ENCODE measurements at regions not wholly inside any gene's neighbourhood (a gene's known extent, or its start where the extent isn't known, plus 50 kb on each side); places are given as distances from the start of the nearest gene placed in this dataset.

- TF ChIP-seq, protein P1, sequence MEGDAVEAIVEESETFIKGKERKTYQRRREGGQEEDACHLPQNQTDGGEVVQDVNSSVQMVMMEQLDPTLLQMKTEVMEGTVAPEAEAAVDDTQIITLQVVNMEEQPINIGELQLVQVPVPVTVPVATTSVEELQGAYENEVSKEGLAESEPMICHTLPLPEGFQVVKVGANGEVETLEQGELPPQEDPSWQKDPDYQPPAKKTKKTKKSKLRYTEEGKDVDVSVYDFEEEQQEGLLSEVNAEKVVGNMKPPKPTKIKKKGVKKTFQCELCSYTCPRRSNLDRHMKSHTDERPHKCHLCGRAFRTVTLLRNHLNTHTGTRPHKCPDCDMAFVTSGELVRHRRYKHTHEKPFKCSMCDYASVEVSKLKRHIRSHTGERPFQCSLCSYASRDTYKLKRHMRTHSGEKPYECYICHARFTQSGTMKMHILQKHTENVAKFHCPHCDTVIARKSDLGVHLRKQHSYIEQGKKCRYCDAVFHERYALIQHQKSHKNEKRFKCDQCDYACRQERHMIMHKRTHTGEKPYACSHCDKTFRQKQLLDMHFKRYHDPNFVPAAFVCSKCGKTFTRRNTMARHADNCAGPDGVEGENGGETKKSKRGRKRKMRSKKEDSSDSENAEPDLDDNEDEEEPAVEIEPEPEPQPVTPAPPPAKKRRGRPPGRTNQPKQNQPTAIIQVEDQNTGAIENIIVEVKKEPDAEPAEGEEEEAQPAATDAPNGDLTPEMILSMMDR (conservative IDR thresholded peaks at IDR 0.05; ENCODE audit: low read depth in 2 of 2), result peak; percentile 70 to 97
These were observed 386.8 kb upstream of the POT1 start (continued) for GRCh38 chr7:125316466-125316865.

DNA sequence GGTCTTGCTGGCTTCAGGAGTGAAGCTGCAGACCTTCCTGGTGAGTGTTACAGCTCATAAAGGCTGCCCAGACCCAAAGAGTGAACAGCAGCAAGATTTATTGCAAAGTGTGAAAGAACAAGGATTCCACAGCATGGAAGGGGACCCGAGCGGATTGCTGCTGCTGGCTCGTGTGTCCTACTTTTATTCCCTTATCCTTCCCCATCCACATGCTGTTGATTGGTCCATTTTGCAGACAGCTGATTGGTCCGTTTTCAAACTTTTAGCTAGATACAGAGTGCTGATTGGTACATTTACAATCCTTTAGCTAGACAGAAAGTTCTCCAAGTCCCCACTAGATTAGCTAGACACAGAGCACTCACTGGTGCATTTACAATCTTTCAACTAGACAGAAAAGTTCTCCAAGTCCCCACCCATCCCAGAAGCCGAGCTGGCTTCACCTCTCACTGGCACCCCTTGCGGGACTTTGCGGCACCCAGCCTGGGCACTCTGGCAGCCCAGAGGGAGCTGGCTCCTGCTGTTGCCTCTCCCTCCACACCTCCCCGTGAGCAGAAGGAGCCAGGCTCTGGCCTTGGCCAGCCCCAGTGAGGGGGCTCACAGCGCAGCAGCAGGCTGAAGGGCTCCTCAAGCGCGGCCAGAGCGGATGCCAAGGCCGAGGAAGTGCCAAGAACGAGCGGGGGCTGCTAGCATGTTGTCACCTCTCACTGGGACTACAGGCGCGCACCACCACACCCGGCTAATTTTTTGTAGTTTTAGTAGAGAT, 369.6 kb upstream of the POT1 start:
- ATAC-seq (no peak), DNase-seq (ENCODE audit: low spot score) (no peak)
- H3K4me2 ChIP-seq, result no peak overlapping the region
- Mint-ChIP-seq H3K27ac (no peak overlapping the region), H3K4me3 (no peak overlapping the region), H3K9me3 (no peaks in the 10 kb centered on the region; the same call in 2 of the 3 replicates), H3K36me3 (ENCODE audit: low read depth) (no peaks in the 10 kb centered on the region), H3K4me1 (no peaks in the 10 kb centered on the region), H3K27me3 (ENCODE audit: insufficient read depth, low read depth, poor library complexity) (peaks cover 4% of the 10 kb centered on the region)
- no peaks in the 10 kb centered on the region for H4K20me1 ChIP-seq (replicated peaks; ENCODE audit: insufficient read depth)
- H3K79me2 ChIP-seq (replicated peaks; ENCODE audit: insufficient read depth), result no peaks in the 10 kb centered on the region
- H3K4me1 ChIP-seq (ENCODE audit: insufficient read depth), result no peaks in the 10 kb centered on the region
- no peaks in the 10 kb centered on the region for H3K36me3 ChIP-seq (ENCODE audit: insufficient read depth)
- no peak overlapping the region for H2AFZ ChIP-seq
- H3K4me3 ChIP-seq, result no peak overlapping the region
- H3K27me3 ChIP-seq (ENCODE audit: insufficient read depth), result no peaks in the 10 kb centered on the region
- no peaks in the 10 kb centered on the region for H3F3A ChIP-seq (replicated peaks; ENCODE audit: low read depth)
- H3K9me2 ChIP-seq (ENCODE audit: insufficient read depth), result no peaks in the 10 kb centered on the region; the same call in 1 of the 2 replicates
- H3K27ac ChIP-seq (ENCODE audit: low read depth), result no peak overlapping the region
- no peak for TF ChIP-seq ZNF331 (CRISPR knock-in tag; IDR thresholded peaks at IDR 0.05; ENCODE audit: low read depth)
- TF ChIP-seq EZH2phosphoT487 (IDR thresholded peaks at IDR 0.05; ENCODE audit: unreplicated experiment), result no peak
- TF ChIP-seq POLR2AphosphoS5 (IDR thresholded peaks at IDR 0.05; ENCODE audit: low read depth), result no peak
- no peak for TF ChIP-seq NANOG (IDR thresholded peaks at IDR 0.05; ENCODE audit: borderline replicate concordance)
- TF ChIP-seq JUNB (IDR thresholded peaks at IDR 0.05; ENCODE audit: unreplicated experiment), result no peak
- no peak for TF ChIP-seq ZNF114 (CRISPR knock-in tag; IDR thresholded peaks at IDR 0.05)
- TF ChIP-seq, protein P1 (conservative IDR thresholded peaks at IDR 0.05; ENCODE audit: low read depth in 2 of 2), result no peak
- no peak for TF ChIP-seq CREB1 (CRISPR knock-in tag; IDR thresholded peaks at IDR 0.05; ENCODE audit: low read depth)
- no peak for TF ChIP-seq STAT1 (IDR thresholded peaks at IDR 0.05; ENCODE audit: unreplicated experiment)
- TF ChIP-seq REST (IDR thresholded peaks at IDR 0.05; ENCODE audit: unreplicated experiment), result no peak
- TF ChIP-seq EZH2 (IDR thresholded peaks at IDR 0.05; ENCODE audit: low read depth, unreplicated experiment), result no peak

Data from GM23338 (cell line).